ENCODE measurements at regions not wholly inside any gene's neighbourhood (a gene's known extent, or its start where the extent isn't known, plus 50 kb on each side); places are given as distances from the start of the nearest gene placed in this dataset.

GRCh38 chr7:123401295-123401694 lies 133.1 kb downstream of the IQUB start:
- DNase-seq (ENCODE audit: extremely low read depth in 1 of 11, low read depth in 9 of 11, low spot score in 4 of 11): no peak

GRCh38 chr7:123400196-123400595 lies 134.2 kb downstream of the IQUB start:
- DNase-seq (ENCODE audit: extremely low read depth in 1 of 11, low read depth in 9 of 11, low spot score in 4 of 11): peak in 3 of 11 donors; percentile 12 to 25 (median 17)

- DNase-seq (ENCODE audit: extremely low read depth in 1 of 11, low read depth in 9 of 11, low spot score in 4 of 11): no peak
Observed at GRCh38 chr7:123398921-123399320, 135.5 kb downstream of the IQUB start.

GRCh38 chr7:123397746-123398338 lies 136.6 kb downstream of the IQUB start:
- DNase-seq (ENCODE audit: extremely low read depth in 1 of 11, low read depth in 9 of 11, low spot score in 4 of 11): peak in 2 of 11 donors; percentile 6 to 14

GRCh38 chr7:123393623-123394022 lies 140.8 kb downstream of the IQUB start:
- DNase-seq (ENCODE audit: extremely low read depth in 1 of 11, low read depth in 9 of 11, low spot score in 4 of 11): no peak

GRCh38 chr7:123372368-123372767 lies 162.0 kb downstream of the IQUB start:
- no peak for DNase-seq (ENCODE audit: extremely low read depth in 1 of 11, low read depth in 9 of 11, low spot score in 4 of 11)

- DNase-seq (ENCODE audit: extremely low read depth in 1 of 11, low read depth in 9 of 11, low spot score in 4 of 11): peak in 4 of 11 donors; percentile 10 to 23 (median 19)
Observed at GRCh38 chr7:123367484-123368122, 166.8 kb downstream of the IQUB start.

- DNase-seq (ENCODE audit: extremely low read depth in 1 of 11, low read depth in 9 of 11, low spot score in 4 of 11): no peak
Observed at GRCh38 chr7:123367031-123367430, 167.3 kb upstream of the SLC13A1 start.

GRCh38 chr7:123366626-123367025 lies 166.9 kb upstream of the SLC13A1 start:
- no peak for DNase-seq (ENCODE audit: extremely low read depth in 1 of 11, low read depth in 9 of 11, low spot score in 4 of 11)

GRCh38 chr7:123360631-123361030 lies 160.9 kb upstream of the SLC13A1 start:
- DNase-seq (ENCODE audit: extremely low read depth in 1 of 11, low read depth in 9 of 11, low spot score in 4 of 11): no peak

- DNase-seq (ENCODE audit: extremely low read depth in 1 of 11, low read depth in 9 of 11, low spot score in 4 of 11): no peak
Observed at GRCh38 chr7:123355576-123356190, 155.9 kb upstream of the SLC13A1 start.

- no peak for DNase-seq (ENCODE audit: extremely low read depth in 1 of 11, low read depth in 9 of 11, low spot score in 4 of 11)
Observed at GRCh38 chr7:123352973-123353372, 153.2 kb upstream of the SLC13A1 start.

- no peak for DNase-seq (ENCODE audit: extremely low read depth in 1 of 11, low read depth in 9 of 11, low spot score in 4 of 11)
Observed at GRCh38 chr7:123351516-123352505, 152.0 kb upstream of the SLC13A1 start.

- DNase-seq (ENCODE audit: extremely low read depth in 1 of 11, low read depth in 9 of 11, low spot score in 4 of 11): no peak
Observed at GRCh38 chr7:123351027-123351426, 151.3 kb upstream of the SLC13A1 start.

GRCh38 chr7:123348690-123349089 lies 148.9 kb upstream of the SLC13A1 start:
- DNase-seq (ENCODE audit: extremely low read depth in 1 of 11, low read depth in 9 of 11, low spot score in 4 of 11): peak in 1 of 11 donors; percentile 28

GRCh38 chr7:123346766-123347165 lies 147.0 kb upstream of the SLC13A1 start:
- no peak for DNase-seq (ENCODE audit: extremely low read depth in 1 of 11, low read depth in 9 of 11, low spot score in 4 of 11)

GRCh38 chr7:123343611-123344010 lies 143.8 kb upstream of the SLC13A1 start:
- DNase-seq (ENCODE audit: extremely low read depth in 1 of 11, low read depth in 9 of 11, low spot score in 4 of 11): no peak

- DNase-seq (ENCODE audit: extremely low read depth in 1 of 11, low read depth in 9 of 11, low spot score in 4 of 11): no peak
Observed at GRCh38 chr7:123341102-123341501, 141.3 kb upstream of the SLC13A1 start.

- DNase-seq (ENCODE audit: extremely low read depth in 1 of 11, low read depth in 9 of 11, low spot score in 4 of 11): no peak
Observed at GRCh38 chr7:123338688-123339087, 138.9 kb upstream of the SLC13A1 start.
